ENCODE measurements at regions not wholly inside any gene's neighbourhood (a gene's known extent, or its start where the extent isn't known, plus 50 kb on each side); places are given as distances from the start of the nearest gene placed in this dataset.
A peak's percentile ranks its signal among the peaks of the same experiment; 100 is the strongest.

GRCh38 chr3:18761530-18761929 lies 336.4 kb upstream of the SATB1 start:
- no peaks in the 10 kb centered on the region for H3K4me1 ChIP-seq (ENCODE audit: insufficient read depth)
- TF ChIP-seq EZH2 (IDR thresholded peaks at IDR 0.05; ENCODE audit: insufficient read depth, poor library complexity, severe bottlenecking) (no peak), EZH2phosphoT487 (IDR thresholded peaks at IDR 0.05; ENCODE audit: insufficient read depth, low read depth) (no peak)
- no peak for DNase-seq
- no peaks in the 10 kb centered on the region for H3K36me3 ChIP-seq (ENCODE audit: low read depth)
- in situ Hi-C loops (cut with MboI): no loop called here
- H3F3A ChIP-seq (ENCODE audit: insufficient read depth): no peaks in the 10 kb centered on the region
- H3K9me2 ChIP-seq (ENCODE audit: insufficient read depth): no peaks in the 10 kb centered on the region
- H3K79me2 ChIP-seq (ENCODE audit: insufficient read depth): no peaks in the 10 kb centered on the region
- H3K27me3 ChIP-seq (replicated peaks; ENCODE audit: insufficient read depth): no peaks in the 10 kb centered on the region
- no peak overlapping the region for H3K9ac ChIP-seq
- no peak overlapping the region for H3K4me3 ChIP-seq
- no peak overlapping the region for H3K27ac ChIP-seq
- 6 to 13% methylated on average over 5 of the region's 5 CpGs for WGBS, 2 experiments (ENCODE audit: low coverage in 1 of 2, low lambda C conversion rate in 2 of 2, missing lambda C conversion rate in 2 of 2)
- no peak overlapping the region for H2AFZ ChIP-seq
- no peaks in the 10 kb centered on the region for H4K20me1 ChIP-seq (ENCODE audit: insufficient read depth)
- no peak overlapping the region for H3K4me2 ChIP-seq (ENCODE audit: unreplicated experiment)
- no peaks in the 10 kb centered on the region for H3K9me3 ChIP-seq (ENCODE audit: low read depth)

GRCh38 chr3:18758047-18758704 lies 333.0 kb upstream of the SATB1 start:
- Histone ChIP-seq H2AFZ (no peak overlapping the region), H3K27me3 (replicated peaks; ENCODE audit: insufficient read depth) (no peaks in the 10 kb centered on the region), H3K27ac (no peak overlapping the region), H3K4me2 (ENCODE audit: unreplicated experiment) (no peak overlapping the region), H3K9me2 (ENCODE audit: insufficient read depth) (no peaks in the 10 kb centered on the region), H3K4me1 (ENCODE audit: insufficient read depth) (no peaks in the 10 kb centered on the region), H4K20me1 (ENCODE audit: insufficient read depth) (no peaks in the 10 kb centered on the region), H3F3A (ENCODE audit: insufficient read depth) (no peaks in the 10 kb centered on the region), H3K9me3 (ENCODE audit: low read depth) (no peaks in the 10 kb centered on the region), H3K9ac (no peak overlapping the region), H3K4me3 (no peak overlapping the region), H3K36me3 (ENCODE audit: low read depth) (no peaks in the 10 kb centered on the region), H3K79me2 (ENCODE audit: insufficient read depth) (no peaks in the 10 kb centered on the region)
- 37 to 38% methylated on average over 4 of the region's 4 CpGs for WGBS, 2 experiments (ENCODE audit: low coverage in 1 of 2, low lambda C conversion rate in 2 of 2, missing lambda C conversion rate in 2 of 2)
- in situ Hi-C loops (cut with MboI): no loop called here
- DNase-seq: peak; percentile 33
- TF ChIP-seq EZH2phosphoT487 (IDR thresholded peaks at IDR 0.05; ENCODE audit: insufficient read depth, low read depth) (no peak), EZH2 (IDR thresholded peaks at IDR 0.05; ENCODE audit: insufficient read depth, poor library complexity, severe bottlenecking) (no peak)

DNA sequence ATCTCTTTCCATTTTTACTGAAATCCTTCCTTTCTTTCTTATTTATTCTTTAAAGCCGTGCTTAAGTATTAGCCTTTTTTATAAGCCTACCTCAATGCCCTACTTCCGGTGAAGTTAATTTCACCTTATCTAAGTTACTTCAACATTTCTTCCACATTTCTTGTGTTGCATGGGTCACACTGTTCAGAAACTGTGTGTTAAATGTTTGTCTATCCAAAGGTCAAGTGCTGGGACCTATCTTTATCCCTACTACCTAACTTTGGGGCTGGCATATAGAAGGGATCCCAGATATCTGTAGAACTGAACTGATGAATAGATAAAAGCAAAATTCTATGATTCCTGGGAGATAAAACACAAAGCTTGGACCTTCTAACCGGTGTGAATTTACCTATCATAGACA lies 332.3 kb upstream of the SATB1 start:
- 61 to 64% methylated on average over 3 of the region's 3 CpGs for WGBS, 2 experiments (ENCODE audit: low coverage in 1 of 2, low lambda C conversion rate in 2 of 2, missing lambda C conversion rate in 2 of 2)
- TF ChIP-seq EZH2phosphoT487 (IDR thresholded peaks at IDR 0.05; ENCODE audit: insufficient read depth, low read depth) (no peak), EZH2 (IDR thresholded peaks at IDR 0.05; ENCODE audit: insufficient read depth, poor library complexity, severe bottlenecking) (no peak)

GRCh38 chr3:18752273-18752934 lies 327.3 kb upstream of the SATB1 start:
- Histone ChIP-seq H2AFZ (no peak overlapping the region), H3K27ac (no peak overlapping the region), H3F3A (ENCODE audit: insufficient read depth) (no peaks in the 10 kb centered on the region), H3K9me3 (ENCODE audit: low read depth) (no peaks in the 10 kb centered on the region), H3K9me2 (ENCODE audit: insufficient read depth) (no peaks in the 10 kb centered on the region), H3K4me2 (ENCODE audit: unreplicated experiment) (no peak overlapping the region), H3K4me1 (ENCODE audit: insufficient read depth) (no peaks in the 10 kb centered on the region), H3K79me2 (ENCODE audit: insufficient read depth) (no peaks in the 10 kb centered on the region), H3K9ac (no peak overlapping the region), H3K4me3 (no peak overlapping the region), H4K20me1 (ENCODE audit: insufficient read depth) (no peaks in the 10 kb centered on the region), H3K36me3 (ENCODE audit: low read depth) (no peaks in the 10 kb centered on the region), H3K27me3 (replicated peaks; ENCODE audit: insufficient read depth) (no peaks in the 10 kb centered on the region)
- no peak for DNase-seq
- WGBS, 2 experiments (ENCODE audit: low coverage in 1 of 2, low lambda C conversion rate in 2 of 2, missing lambda C conversion rate in 2 of 2): 35 to 39% methylated on average over 4 of the region's 4 CpGs
- TF ChIP-seq EZH2 (IDR thresholded peaks at IDR 0.05; ENCODE audit: insufficient read depth, poor library complexity, severe bottlenecking) (no peak), EZH2phosphoT487 (IDR thresholded peaks at IDR 0.05; ENCODE audit: insufficient read depth, low read depth) (no peak)
- in situ Hi-C loops (cut with MboI): no loop called here

More for the DNA sequence above, 332.3 kb upstream of the SATB1 start:
- no peak overlapping the region for H3K9ac ChIP-seq
- no peaks in the 10 kb centered on the region for H3K4me1 ChIP-seq (ENCODE audit: insufficient read depth)
- H3K27ac ChIP-seq: no peak overlapping the region
- DNase-seq: no peak
- H2AFZ ChIP-seq: no peak overlapping the region
- H3K27me3 ChIP-seq (replicated peaks; ENCODE audit: insufficient read depth): no peaks in the 10 kb centered on the region
- H3K79me2 ChIP-seq (ENCODE audit: insufficient read depth): no peaks in the 10 kb centered on the region
- in situ Hi-C loops (cut with MboI): no loop called here
- no peaks in the 10 kb centered on the region for H3K36me3 ChIP-seq (ENCODE audit: low read depth)
- H3F3A ChIP-seq (ENCODE audit: insufficient read depth): no peaks in the 10 kb centered on the region
- no peak overlapping the region for H3K4me2 ChIP-seq (ENCODE audit: unreplicated experiment)
- H3K9me2 ChIP-seq (ENCODE audit: insufficient read depth): no peaks in the 10 kb centered on the region
- no peaks in the 10 kb centered on the region for H3K9me3 ChIP-seq (ENCODE audit: low read depth)
- no peak overlapping the region for H3K4me3 ChIP-seq
- no peaks in the 10 kb centered on the region for H4K20me1 ChIP-seq (ENCODE audit: insufficient read depth)

All from GM23248 (cell line).